ENCODE measurements at regions not wholly inside any gene's neighbourhood (a gene's known extent, or its start where the extent isn't known, plus 50 kb on each side); places are given as distances from the start of the nearest gene placed in this dataset.

DNA sequence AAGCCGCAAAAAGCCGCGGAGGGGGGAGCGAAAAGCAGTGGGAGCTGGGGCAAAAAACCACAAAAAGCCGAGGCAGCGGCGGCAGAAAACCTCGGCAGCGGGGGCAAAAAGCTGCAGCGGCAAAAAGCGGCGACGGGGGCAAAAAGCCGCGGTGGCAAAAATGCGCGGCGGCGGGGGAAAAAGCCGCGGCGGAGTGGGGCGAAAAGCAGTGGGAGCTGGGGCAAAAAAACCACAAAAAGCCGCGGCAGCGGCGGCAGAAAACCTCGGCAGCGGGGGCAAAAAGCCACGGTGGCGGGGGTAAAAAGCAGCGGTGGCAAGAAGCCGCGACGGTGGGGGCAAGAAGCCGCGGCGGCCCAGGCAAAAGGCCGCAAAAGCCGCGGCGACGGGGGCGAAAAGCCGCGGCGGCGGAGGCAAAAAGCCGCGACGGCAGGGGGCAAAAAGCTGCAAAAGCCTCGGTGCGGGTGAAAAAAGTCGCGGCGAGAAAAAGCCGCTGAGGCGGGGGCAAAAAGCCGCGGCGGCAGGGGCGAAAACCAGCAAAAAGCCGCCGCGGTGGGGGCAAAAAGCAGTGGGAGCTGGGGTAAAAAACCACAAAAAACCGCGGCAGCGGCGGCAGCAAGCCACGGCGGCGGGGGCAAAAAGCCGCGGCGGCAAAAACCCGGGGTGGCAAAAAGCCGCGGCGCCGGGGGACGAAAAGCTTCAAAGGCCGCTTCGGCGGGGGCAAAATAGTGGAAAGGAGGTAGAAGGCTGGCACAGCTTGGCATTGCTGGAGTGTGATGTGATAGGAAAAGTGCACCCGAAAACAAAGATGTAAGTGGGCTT, 135.9 kb downstream of the ZNF92 start (continued):
- TF ChIP-seq, protein P1, sequence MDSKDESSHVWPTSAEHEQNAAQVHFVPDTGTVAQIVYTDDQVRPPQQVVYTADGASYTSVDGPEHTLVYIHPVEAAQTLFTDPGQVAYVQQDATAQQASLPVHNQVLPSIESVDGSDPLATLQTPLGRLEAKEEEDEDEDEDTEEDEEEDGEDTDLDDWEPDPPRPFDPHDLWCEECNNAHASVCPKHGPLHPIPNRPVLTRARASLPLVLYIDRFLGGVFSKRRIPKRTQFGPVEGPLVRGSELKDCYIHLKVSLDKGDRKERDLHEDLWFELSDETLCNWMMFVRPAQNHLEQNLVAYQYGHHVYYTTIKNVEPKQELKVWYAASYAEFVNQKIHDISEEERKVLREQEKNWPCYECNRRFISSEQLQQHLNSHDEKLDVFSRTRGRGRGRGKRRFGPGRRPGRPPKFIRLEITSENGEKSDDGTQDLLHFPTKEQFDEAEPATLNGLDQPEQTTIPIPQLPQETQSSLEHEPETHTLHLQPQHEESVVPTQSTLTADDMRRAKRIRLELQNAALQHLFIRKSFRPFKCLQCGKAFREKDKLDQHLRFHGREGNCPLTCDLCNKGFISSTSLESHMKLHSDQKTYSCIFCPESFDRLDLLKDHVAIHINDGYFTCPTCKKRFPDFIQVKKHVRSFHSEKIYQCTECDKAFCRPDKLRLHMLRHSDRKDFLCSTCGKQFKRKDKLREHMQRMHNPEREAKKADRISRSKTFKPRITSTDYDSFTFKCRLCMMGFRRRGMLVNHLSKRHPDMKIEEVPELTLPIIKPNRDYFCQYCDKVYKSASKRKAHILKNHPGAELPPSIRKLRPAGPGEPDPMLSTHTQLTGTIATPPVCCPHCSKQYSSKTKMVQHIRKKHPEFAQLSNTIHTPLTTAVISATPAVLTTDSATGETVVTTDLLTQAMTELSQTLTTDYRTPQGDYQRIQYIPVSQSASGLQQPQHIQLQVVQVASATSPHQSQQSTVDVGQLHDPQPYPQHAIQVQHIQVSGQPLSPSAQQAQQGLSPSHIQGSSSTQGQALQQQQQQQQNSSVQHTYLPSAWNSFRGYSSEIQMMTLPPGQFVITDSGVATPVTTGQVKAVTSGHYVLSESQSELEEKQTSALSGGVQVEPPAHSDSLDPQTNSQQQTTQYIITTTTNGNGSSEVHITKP (CRISPR knock-in tag; IDR thresholded peaks at IDR 0.05; ENCODE audit: low read depth): no peak
- no peak for TF ChIP-seq TBP (CRISPR knock-in tag; IDR thresholded peaks at IDR 0.05)
- TF ChIP-seq UBTF (CRISPR knock-in tag; IDR thresholded peaks at IDR 0.05): peak; percentile 34; the same call in 1 of the 2 replicates
- no peak for TF ChIP-seq CAMTA2 (CRISPR knock-in tag; IDR thresholded peaks at IDR 0.05; ENCODE audit: borderline replicate concordance)
- peak; percentile 78 for TF ChIP-seq CBX2 (IDR thresholded peaks at IDR 0.05; ENCODE audit: low read depth, low read length)
- TF ChIP-seq CBX2 (CRISPR knock-in tag; IDR thresholded peaks at IDR 0.05; ENCODE audit: low read depth): no peak
- no peak for TF ChIP-seq MIER2 (CRISPR knock-in tag; IDR thresholded peaks at IDR 0.05)
- TF ChIP-seq, protein P2, sequence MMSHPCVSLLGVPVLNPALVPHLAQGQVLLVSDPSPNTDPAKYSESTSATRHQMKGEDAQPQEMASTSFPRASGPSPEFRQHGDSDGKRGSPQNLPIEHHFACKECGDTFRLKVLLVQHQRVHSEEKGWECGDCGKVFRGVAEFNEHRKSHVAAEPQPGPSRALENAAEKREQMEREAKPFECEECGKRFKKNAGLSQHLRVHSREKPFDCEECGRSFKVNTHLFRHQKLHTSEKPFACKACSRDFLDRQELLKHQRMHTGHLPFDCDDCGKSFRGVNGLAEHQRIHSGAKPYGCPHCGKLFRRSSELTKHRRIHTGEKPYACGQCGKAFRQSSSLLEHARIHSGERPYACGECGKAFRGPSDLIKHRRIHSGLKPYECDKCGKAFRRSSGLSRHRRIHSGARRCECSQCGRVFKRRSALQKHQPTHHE (CRISPR knock-in tag; IDR thresholded peaks at IDR 0.05; ENCODE audit: borderline replicate concordance): no peak
- TF ChIP-seq SP1 (IDR thresholded peaks at IDR 0.05): no peak
- no peak for TF ChIP-seq SP1 (CRISPR knock-in tag; IDR thresholded peaks at IDR 0.05)
- TF ChIP-seq ZHX2 (IDR thresholded peaks at IDR 0.05; ENCODE audit: low read depth): no peak
- no peak for TF ChIP-seq ZHX2 (CRISPR knock-in tag; IDR thresholded peaks at IDR 0.05; ENCODE audit: borderline replicate concordance)
- TF ChIP-seq ZNF350 (CRISPR knock-in tag; IDR thresholded peaks at IDR 0.05; ENCODE audit: borderline replicate concordance, low read depth): no peak
- TF ChIP-seq, protein P3, sequence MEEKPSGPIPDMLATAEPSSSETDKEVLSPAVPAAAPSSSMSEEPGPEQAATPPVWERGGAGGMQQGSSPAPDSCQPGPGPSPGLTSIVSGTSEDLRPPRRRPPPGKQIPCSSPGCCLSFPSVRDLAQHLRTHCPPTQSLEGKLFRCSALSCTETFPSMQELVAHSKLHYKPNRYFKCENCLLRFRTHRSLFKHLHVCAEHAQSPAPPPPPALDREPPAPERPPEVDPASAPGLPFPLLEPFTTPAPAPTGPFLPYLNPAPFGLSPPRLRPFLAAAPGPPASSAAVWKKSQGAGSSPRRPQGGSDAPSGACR (CRISPR knock-in tag; IDR thresholded peaks at IDR 0.05): no peak
- TF ChIP-seq ZNF296 (CRISPR knock-in tag; conservative IDR thresholded peaks at IDR 0.05): no peak
